HepG2 (cell line): ENCODE measurements at regions not wholly inside any gene's neighbourhood (a gene's known extent, or its start where the extent isn't known, plus 50 kb on each side); places are given as distances from the start of the nearest gene placed in this dataset.

Source experiments
- ATAC-seq: fragments of 200-7000 bp; cut with Tn5 transposase; 3 replicates; pipeline ENCODE4 v1.9.1; 2020; ENCODE audit warnings: mild to moderate bottlenecking, moderate library complexity
- BruUV-seq: library from RNA; stranded (reverse); fragments of 400-500 nt; replicated peaks from 2 replicates; lab custom pipeline; 2021; lab: Mats Ljungman, UMichigan
- CTCF ChIA-PET: fragments of 300-600 bp; formaldehyde crosslinking; extraction: SDS; loops from one replicate; lab custom pipeline; 2021; ENCODE audit warnings: low total read pairs, inconsistent platforms, low intra/inter-chr PET ratio; lab: Yijun Ruan, JAX
- POLR2A ChIA-PET: fragments of 350-600 bp; sonication (Branson Sonifier 250); formaldehyde crosslinking; loops from one replicate; lab custom pipeline; 2020; ENCODE audit warnings: antibody characterized with exemption, inconsistent platforms; lab: Yijun Ruan, JAX
- DNase-seq: peaks from one replicate; pipeline ENCODE4 v3.0.0-alpha.2; 2015; ENCODE audit warnings: low spot score
- FAIRE-seq: peaks from 3 replicates; lab custom pipeline; 2011; peaks lifted over from hg19 to GRCh38; lab: Jason Lieb, UNC
- H2AFZ ChIP-seq: one replicate; pipeline ENCODE4 v1.6.1; 2011; ENCODE audit warnings: low read length, inconsistent platforms
- H3K27ac ChIP-seq: fragments of 300-600 bp; 3 replicates; pipeline ENCODE4 v1.8.0; 2011; ENCODE audit warnings: mixed run types, mild to moderate bottlenecking, mixed read lengths, low read length, inconsistent platforms; ENCODE audit not compliant: insufficient read depth; ENCODE audit errors: extremely low read length
- H3K27me3 ChIP-seq, 2 experiments: fragments of 200-600 bp in 1 of 2; 2 replicates in 1 of 2; 3 replicates in 1 of 2; pipeline versions ENCODE4 v1.6.0 to v1.8.0; 2011; ENCODE audit warnings: low read length in 2 of 2, mild to moderate bottlenecking in 2 of 2, moderate library complexity in 2 of 2, inconsistent platforms in 1 of 2; ENCODE audit not compliant: insufficient read depth in 2 of 2, control insufficient read depth in 1 of 2
- H3K36me3 ChIP-seq, 2 experiments: fragments of 200-600 bp in 1 of 2; replicated peaks in 1 of 2; 2 replicates in 1 of 2; 3 replicates in 1 of 2; pipeline versions ENCODE4 v1.5.1 to v1.8.0; 2011; ENCODE audit warnings: low read length in 2 of 2, inconsistent platforms in 1 of 2; ENCODE audit not compliant: insufficient read depth in 2 of 2, control insufficient read depth in 1 of 2
- H3K4me1 ChIP-seq: 2 replicates; pipeline ENCODE4 v1.5.1; 2012; ENCODE audit warnings: low read length, inconsistent platforms; ENCODE audit not compliant: insufficient read depth
- H3K4me2 ChIP-seq: 2 replicates; pipeline ENCODE4 v1.6.0; 2011; ENCODE audit warnings: low read depth, low read length, inconsistent platforms
- H3K4me3 ChIP-seq, 3 experiments: fragments of 200-600 bp in 1 of 3; sonication (generic), shearing (Covaris generic) in 1 of 3; replicated peaks in 1 of 3; 2 replicates each; pipeline ENCODE4 v1.5.1; 2011 to 2016; ENCODE audit warnings: low read length in 3 of 3, inconsistent platforms in 2 of 3, low read depth in 2 of 3, mild to moderate bottlenecking in 2 of 3, control low read depth in 1 of 3, mixed read lengths in 1 of 3; ENCODE audit not compliant: insufficient read depth in 1 of 3
- H3K79me2 ChIP-seq: one replicate; pipeline ENCODE4 v1.6.1; 2011; ENCODE audit warnings: low read length, inconsistent platforms; ENCODE audit not compliant: insufficient read depth
- H3K9ac ChIP-seq: 2 replicates; pipeline ENCODE4 v1.6.0; 2011; ENCODE audit warnings: mild to moderate bottlenecking, low read depth, low read length, inconsistent platforms; ENCODE audit not compliant: insufficient read depth
- H3K9me3 ChIP-seq: 2 replicates; pipeline ENCODE4 v1.5.1; 2012; ENCODE audit warnings: mild to moderate bottlenecking, low read length
- H4K20me1 ChIP-seq: 2 replicates; pipeline ENCODE4 v1.6.0; 2011; ENCODE audit warnings: inconsistent platforms, mild to moderate bottlenecking, low read length, moderate library complexity; ENCODE audit not compliant: insufficient read depth
- ARID5B ChIP-seq: IDR thresholded peaks from 2 replicates; pipeline ENCODE4 v1.4.0; 2020; ENCODE audit warnings: mild to moderate bottlenecking, missing genetic modification reagents
- DNMT3B ChIP-seq: conservative IDR thresholded peaks from 2 replicates; pipeline ENCODE4 v1.6.1; 2016; ENCODE audit warnings: missing biosample characterization, control low read depth
- HMG20A ChIP-seq: IDR thresholded peaks from 2 replicates; pipeline ENCODE4 v1.6.1; 2016; ENCODE audit warnings: borderline replicate concordance
- HNF4A ChIP-seq: sonication (generic); formaldehyde crosslinking; IDR thresholded peaks from 2 replicates; pipeline ENCODE4 v1.4.0; 2020; ENCODE audit warnings: missing genetic modification reagents
- HNF4G ChIP-seq, 2 experiments: sonication (generic) in 1 of 2; formaldehyde crosslinking in 1 of 2; IDR thresholded peaks; 2 replicates each; pipeline versions ENCODE4 v1.4.0 to v1.6.1; 2011 to 2020; ENCODE audit warnings: borderline replicate concordance in 2 of 2, low read depth in 2 of 2, mild to moderate bottlenecking in 2 of 2, low read length in 1 of 2, missing genetic modification reagents in 1 of 2, moderate library complexity in 1 of 2
- IKZF1 ChIP-seq: fragments of 450-650 bp; IDR thresholded peaks from 2 replicates; pipeline ENCODE4 v1.7.1; 2016
- SOX6 ChIP-seq, 2 experiments: fragments of 450-650 bp in 1 of 2; sonication (generic) in 1 of 2; formaldehyde crosslinking in 1 of 2; IDR thresholded peaks; 2 replicates each; pipeline versions ENCODE4 v1.4.0 to v1.6.1; 2017 to 2020; ENCODE audit warnings: antibody characterized with exemption in 1 of 2, mild to moderate bottlenecking in 1 of 2, missing genetic modification reagents in 1 of 2
- ZNF234 ChIP-seq: sonication (generic); formaldehyde crosslinking; conservative IDR thresholded peaks from 2 replicates; pipeline ENCODE4 v1.5.1; 2020; ENCODE audit warnings: mild to moderate bottlenecking, missing genetic modification reagents
- WGBS: methylation state at CpG from one replicate; pipeline ENCODE4 v1.1.6; 2017; ENCODE audit warnings: low lambda C conversion rate; 5-methylcytosine and 5-hydroxymethylcytosine counted together
- in situ Hi-C: cut with HindIII; loops from 2 replicates; pipeline ENCODE4 v1.10.0; 2017; ENCODE audit warnings: low pct_unique_long_range_greater_than_20kb; ENCODE audit not compliant: extremely low pct_ligation_motif_present
- intact Hi-C: fragments of 100-400 bp; cut with micrococcal nuclease; formaldehyde crosslinking; loops from one replicate; pipeline ENCODE4 v1.10.0; 2022; ENCODE audit not compliant: unreplicated experiment
- TF ChIP-seq, protein P1 (sequence below): sonication (generic); formaldehyde crosslinking; conservative IDR thresholded peaks from 2 replicates; pipeline ENCODE4 v1.4.0; 2020; ENCODE audit warnings: mild to moderate bottlenecking, missing genetic modification reagents, moderate library complexity
- TF ChIP-seq, protein P2 (sequence below): sonication (generic); formaldehyde crosslinking; IDR thresholded peaks from 2 replicates; pipeline ENCODE4 v1.8.0; 2022; ENCODE audit warnings: mild to moderate bottlenecking, missing genetic modification reagents, borderline replicate concordance

DNA sequence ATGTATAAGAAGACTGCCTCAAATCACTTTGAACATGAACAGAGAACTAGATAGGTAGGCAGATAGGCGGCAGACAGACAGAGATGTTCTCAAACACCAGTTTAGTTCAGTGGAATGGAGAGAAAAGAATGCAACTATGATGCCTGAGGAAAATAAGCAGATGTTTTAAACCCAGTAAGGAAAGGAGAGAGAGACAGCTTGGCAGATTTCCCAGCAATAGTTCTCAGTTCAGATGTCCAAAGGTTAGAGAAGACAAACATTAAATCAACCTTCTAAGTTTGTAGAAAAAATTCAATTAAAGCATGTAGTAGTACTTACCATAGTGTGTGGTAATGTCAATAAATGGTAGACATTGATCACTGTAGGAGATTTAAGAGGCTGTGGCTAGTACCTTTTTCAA, 209.6 kb upstream of the PFN2 start:
- no peaks in the 10 kb centered on the region for H3K36me3 ChIP-seq
- intact Hi-C loops: no loop called here
- ATAC-seq (peak; percentile 37), FAIRE-seq (no peak), DNase-seq (peak; percentile 61)
- 3% methylated on average over 1 of the region's 1 CpG for WGBS
- BruUV-seq: no TSS peak
- in situ Hi-C loops: loop anchor here (10.0 kb wide), 1 partner anchor 216 kb away; no protein-coding TSS in a partner anchor
- no peak overlapping the region for H3K4me3 ChIP-seq
- H3K9me3 ChIP-seq: peaks cover under 1% of the 10 kb centered on the region; the same call in 1 of the 2 replicates
- TF ChIP-seq IKZF1: no peak
- TF ChIP-seq HMG20A (CRISPR knock-in tag): peak; percentile 19; the same call in 1 of the 2 replicates
- peak; percentile 16; the same call in 1 of the 2 replicates for TF ChIP-seq HNF4G (IDR thresholded peaks at IDR 0.05; ENCODE audit: borderline replicate concordance, low read depth, low read length)
- TF ChIP-seq HNF4G (CRISPR knock-in tag; IDR thresholded peaks at IDR 0.05; ENCODE audit: borderline replicate concordance, low read depth): no peak
- peak; percentile 25; the same call in 1 of the 2 replicates for TF ChIP-seq HNF4A
- TF ChIP-seq, protein P1, sequence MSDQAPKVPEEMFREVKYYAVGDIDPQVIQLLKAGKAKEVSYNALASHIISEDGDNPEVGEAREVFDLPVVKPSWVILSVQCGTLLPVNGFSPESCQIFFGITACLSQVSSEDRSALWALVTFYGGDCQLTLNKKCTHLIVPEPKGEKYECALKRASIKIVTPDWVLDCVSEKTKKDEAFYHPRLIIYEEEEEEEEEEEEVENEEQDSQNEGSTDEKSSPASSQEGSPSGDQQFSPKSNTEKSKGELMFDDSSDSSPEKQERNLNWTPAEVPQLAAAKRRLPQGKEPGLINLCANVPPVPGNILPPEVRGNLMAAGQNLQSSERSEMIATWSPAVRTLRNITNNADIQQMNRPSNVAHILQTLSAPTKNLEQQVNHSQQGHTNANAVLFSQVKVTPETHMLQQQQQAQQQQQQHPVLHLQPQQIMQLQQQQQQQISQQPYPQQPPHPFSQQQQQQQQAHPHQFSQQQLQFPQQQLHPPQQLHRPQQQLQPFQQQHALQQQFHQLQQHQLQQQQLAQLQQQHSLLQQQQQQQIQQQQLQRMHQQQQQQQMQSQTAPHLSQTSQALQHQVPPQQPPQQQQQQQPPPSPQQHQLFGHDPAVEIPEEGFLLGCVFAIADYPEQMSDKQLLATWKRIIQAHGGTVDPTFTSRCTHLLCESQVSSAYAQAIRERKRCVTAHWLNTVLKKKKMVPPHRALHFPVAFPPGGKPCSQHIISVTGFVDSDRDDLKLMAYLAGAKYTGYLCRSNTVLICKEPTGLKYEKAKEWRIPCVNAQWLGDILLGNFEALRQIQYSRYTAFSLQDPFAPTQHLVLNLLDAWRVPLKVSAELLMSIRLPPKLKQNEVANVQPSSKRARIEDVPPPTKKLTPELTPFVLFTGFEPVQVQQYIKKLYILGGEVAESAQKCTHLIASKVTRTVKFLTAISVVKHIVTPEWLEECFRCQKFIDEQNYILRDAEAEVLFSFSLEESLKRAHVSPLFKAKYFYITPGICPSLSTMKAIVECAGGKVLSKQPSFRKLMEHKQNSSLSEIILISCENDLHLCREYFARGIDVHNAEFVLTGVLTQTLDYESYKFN: 0 out of 2 replicates have a peak, but pooled peaks have one; percentile 13
- TF ChIP-seq ZNF234: no peak
- no peak for TF ChIP-seq DNMT3B (CRISPR knock-in tag)
- no peak for TF ChIP-seq SOX6 (IDR thresholded peaks at IDR 0.05)
- no peak for TF ChIP-seq SOX6 (CRISPR knock-in tag; IDR thresholded peaks at IDR 0.05)
- TF ChIP-seq ARID5B (CRISPR knock-in tag): 0 out of 2 replicates have a peak, but pooled peaks have one; percentile 33
- TF ChIP-seq, protein P2, sequence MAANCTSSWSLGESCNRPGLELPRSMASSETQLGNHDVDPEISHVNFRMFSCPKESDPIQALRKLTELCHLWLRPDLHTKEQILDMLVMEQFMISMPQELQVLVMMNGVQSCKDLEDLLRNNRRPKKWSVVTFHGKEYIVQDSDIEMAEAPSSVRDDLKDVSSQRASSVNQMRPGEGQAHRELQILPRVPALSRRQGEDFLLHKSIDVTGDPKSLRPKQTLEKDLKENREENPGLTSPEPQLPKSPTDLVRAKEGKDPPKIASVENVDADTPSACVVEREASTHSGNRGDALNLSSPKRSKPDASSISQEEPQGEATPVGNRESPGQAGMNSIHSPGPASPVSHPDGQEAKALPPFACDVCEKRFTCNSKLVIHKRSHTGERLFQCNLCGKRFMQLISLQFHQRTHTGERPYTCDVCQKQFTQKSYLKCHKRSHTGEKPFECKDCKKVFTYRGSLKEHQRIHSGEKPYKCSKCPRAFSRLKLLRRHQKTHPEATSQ: no peak
- H3K79me2 ChIP-seq: no peaks in the 10 kb centered on the region
- ChIA-PET CTCF (no interaction called here), POLR2A (no interaction called here)
- no peak overlapping the region for H3K27ac ChIP-seq
- H4K20me1 ChIP-seq: no peaks in the 10 kb centered on the region
- H3K27me3 ChIP-seq: no peaks in the 10 kb centered on the region; a peak in 1 of 5 replicates
- H2AFZ ChIP-seq: no peak overlapping the region
- H3K9ac ChIP-seq: no peak overlapping the region
- peaks cover 34% of the 10 kb centered on the region for H3K4me1 ChIP-seq
- H3K4me2 ChIP-seq: no peak overlapping the region
